GM23338 (cell line): ENCODE measurements at regions not wholly inside any gene's neighbourhood (a gene's known extent, or its start where the extent isn't known, plus 50 kb on each side); places are given as distances from the start of the nearest gene placed in this dataset.

Source experiments
- ATAC-seq: fragments of 200-7000 bp; cut with Tn5 transposase; 3 replicates; pipeline ENCODE4 v1.9.1; 2020
- DNase-seq: peaks from one replicate; pipeline ENCODE4 v3.0.0-alpha.2; 2015; ENCODE audit warnings: low spot score
- H2AFZ ChIP-seq: fragments of 200-600 bp; sonication (generic); 2 replicates; pipeline ENCODE4 v1.8.0; 2016; ENCODE audit warnings: antibody characterized with exemption, mild to moderate bottlenecking, moderate library complexity
- H3F3A ChIP-seq: fragments of 200-600 bp; sonication (generic); replicated peaks from 2 replicates; pipeline ENCODE4 v1.8.0; 2017; ENCODE audit warnings: antibody characterized with exemption, mixed run types, low read depth
- H3K27ac ChIP-seq: fragments of 200-600 bp; sonication (generic); 2 replicates; pipeline ENCODE4 v1.6.1; 2016; ENCODE audit warnings: low read depth
- H3K27me3 ChIP-seq: fragments of 200-600 bp; sonication (generic); 2 replicates; pipeline ENCODE4 v1.8.0; 2016; ENCODE audit warnings: mild to moderate bottlenecking, mixed run types, moderate library complexity; ENCODE audit not compliant: insufficient read depth
- H3K36me3 ChIP-seq: fragments of 200-600 bp; sonication (generic); 2 replicates; pipeline ENCODE4 v1.8.0; 2016; ENCODE audit warnings: mild to moderate bottlenecking; ENCODE audit not compliant: insufficient read depth
- H3K4me1 ChIP-seq: fragments of 200-600 bp; sonication (generic); 2 replicates; pipeline ENCODE4 v1.8.0; 2016; ENCODE audit warnings: mild to moderate bottlenecking, moderate library complexity; ENCODE audit not compliant: insufficient read depth
- H3K4me2 ChIP-seq: fragments of 200-600 bp; sonication (generic); 2 replicates; pipeline ENCODE4 v1.7.1; 2017; ENCODE audit warnings: mixed run types
- H3K4me3 ChIP-seq: fragments of 200-600 bp; sonication (generic); 2 replicates; pipeline ENCODE4 v1.6.1; 2016; ENCODE audit warnings: mixed run types
- H3K79me2 ChIP-seq: fragments of 200-600 bp; sonication (generic); replicated peaks from 2 replicates; pipeline ENCODE4 v1.8.0; 2017; ENCODE audit warnings: mild to moderate bottlenecking; ENCODE audit not compliant: insufficient read depth
- H3K9me2 ChIP-seq: fragments of 200-600 bp; sonication (generic); 2 replicates; pipeline ENCODE4 v1.8.0; 2017; ENCODE audit not compliant: insufficient read depth
- H4K20me1 ChIP-seq: fragments of 200-600 bp; sonication (generic); replicated peaks from 2 replicates; pipeline ENCODE4 v1.8.0; 2017; ENCODE audit warnings: mild to moderate bottlenecking; ENCODE audit not compliant: insufficient read depth
- H3K27ac Mint-ChIP-seq: 2 replicates; pipeline ENCODE4 v1.8.0; 2020; ENCODE audit warnings: inconsistent platforms, mild to moderate bottlenecking, moderate library complexity, mixed read lengths
- H3K27me3 Mint-ChIP-seq: 3 replicates; pipeline ENCODE4 v1.8.0; 2022; ENCODE audit warnings: low read depth, mild to moderate bottlenecking, moderate library complexity, mixed read lengths, inconsistent platforms; ENCODE audit not compliant: insufficient read depth, poor library complexity
- H3K36me3 Mint-ChIP-seq: 3 replicates; pipeline ENCODE4 v1.8.0; 2021; ENCODE audit warnings: low read depth, mild to moderate bottlenecking, inconsistent platforms, moderate library complexity, mixed read lengths
- H3K4me1 Mint-ChIP-seq: 3 replicates; pipeline ENCODE4 v1.8.0; 2020; ENCODE audit warnings: mild to moderate bottlenecking, inconsistent platforms, mixed read lengths
- H3K4me3 Mint-ChIP-seq: 3 replicates; pipeline ENCODE4 v1.8.0; 2021; ENCODE audit warnings: moderate library complexity, mild to moderate bottlenecking, inconsistent platforms, mixed read lengths
- H3K9me3 Mint-ChIP-seq: 3 replicates; pipeline ENCODE4 v1.8.0; 2020; ENCODE audit warnings: moderate library complexity, mild to moderate bottlenecking, inconsistent platforms, mixed read lengths
- CREB1 ChIP-seq: fragments of 250-450 bp; sonication (Bioruptor Pico); IDR thresholded peaks from 2 replicates; pipeline ENCODE4 v1.5.0; 2020; ENCODE audit warnings: low read depth, mild to moderate bottlenecking, moderate library complexity
- CTCF ChIP-seq, 2 experiments: fragments of 200-600 bp in 1 of 2; sonication (generic) in 1 of 2; conservative IDR thresholded peaks; 2 replicates each; pipeline versions ENCODE4 v1.5.1 to v1.6.1; 2016 to 2017; ENCODE audit warnings: antibody characterized with exemption in 2 of 2, low read depth in 2 of 2, mild to moderate bottlenecking in 2 of 2, moderate library complexity in 1 of 2
- ETS1 ChIP-seq: IDR thresholded peaks from 2 replicates; pipeline ENCODE4 v1.6.1; 2016; ENCODE audit warnings: antibody characterized with exemption
- EZH2 ChIP-seq: fragments of 200-600 bp; sonication (generic); IDR thresholded peaks from one replicate; pipeline ENCODE4 v1.8.0; 2017; ENCODE audit warnings: antibody characterized with exemption, mild to moderate bottlenecking, low read depth; ENCODE audit not compliant: unreplicated experiment
- EZH2phosphoT487 ChIP-seq: fragments of 200-600 bp; sonication (generic); IDR thresholded peaks from one replicate; pipeline ENCODE4 v1.8.1; 2018; ENCODE audit warnings: antibody characterized with exemption; ENCODE audit not compliant: unreplicated experiment
- JUNB ChIP-seq: IDR thresholded peaks from one replicate; pipeline ENCODE4 v1.6.1; 2016; ENCODE audit warnings: antibody characterized with exemption; ENCODE audit not compliant: unreplicated experiment
- NANOG ChIP-seq: IDR thresholded peaks from 2 replicates; pipeline ENCODE4 v1.6.1; 2016; ENCODE audit warnings: antibody characterized with exemption, borderline replicate concordance
- POLR2AphosphoS5 ChIP-seq: IDR thresholded peaks from 2 replicates; pipeline ENCODE4 v1.6.1; 2016; ENCODE audit warnings: antibody characterized with exemption, low read depth
- REST ChIP-seq: IDR thresholded peaks from one replicate; pipeline ENCODE4 v1.6.1; 2018; ENCODE audit warnings: antibody characterized with exemption; ENCODE audit not compliant: unreplicated experiment
- STAT1 ChIP-seq: IDR thresholded peaks from one replicate; pipeline ENCODE4 v1.6.1; 2016; ENCODE audit warnings: antibody characterized with exemption; ENCODE audit not compliant: unreplicated experiment
- ZNF114 ChIP-seq: fragments of 250-450 bp; sonication (Bioruptor Pico); IDR thresholded peaks from 2 replicates; pipeline ENCODE4 v1.5.0; 2020; ENCODE audit warnings: mild to moderate bottlenecking, moderate library complexity
- ZNF331 ChIP-seq: fragments of 250-450 bp; sonication (Bioruptor Pico); IDR thresholded peaks from 2 replicates; pipeline ENCODE4 v1.5.0; 2020; ENCODE audit warnings: low read depth, mild to moderate bottlenecking, moderate library complexity
- ZNF462 ChIP-seq: fragments of 250-450 bp; sonication (Bioruptor Pico); IDR thresholded peaks from 2 replicates; pipeline ENCODE4 v1.5.0; 2020; ENCODE audit warnings: mild to moderate bottlenecking, moderate library complexity

GRCh38 chr4:159702200-159702599 lies 599.3 kb downstream of the RAPGEF2 start:
- Histone ChIP-seq H3F3A (no peaks in the 10 kb centered on the region), H3K36me3 (no peaks in the 10 kb centered on the region), H3K27ac (no peak overlapping the region), H3K4me2 (no peak overlapping the region), H3K4me3 (no peak overlapping the region), H4K20me1 (no peaks in the 10 kb centered on the region), H3K79me2 (no peaks in the 10 kb centered on the region), H3K9me2 (peaks cover 8% of the 10 kb centered on the region; the same call in 1 of the 2 replicates), H2AFZ (no peak overlapping the region), H3K4me1 (no peaks in the 10 kb centered on the region), H3K27me3 (no peaks in the 10 kb centered on the region)
- peaks cover 7% of the 10 kb centered on the region for H3K27me3 Mint-ChIP-seq
- no peaks in the 10 kb centered on the region for H3K9me3 Mint-ChIP-seq
- no peak overlapping the region for H3K27ac Mint-ChIP-seq
- H3K4me1 Mint-ChIP-seq, result no peaks in the 10 kb centered on the region
- no peaks in the 10 kb centered on the region for H3K36me3 Mint-ChIP-seq
- no peak for ATAC-seq
- no peak for DNase-seq
- TF ChIP-seq EZH2phosphoT487, result no peak
- TF ChIP-seq EZH2, result no peak
- no peak for TF ChIP-seq ZNF462 (CRISPR knock-in tag)
- TF ChIP-seq REST, result no peak
- no peak for TF ChIP-seq NANOG
- no peak for TF ChIP-seq ZNF114
- no peak for TF ChIP-seq ZNF331 (CRISPR knock-in tag)
- no peak for TF ChIP-seq STAT1
- TF ChIP-seq CREB1, result no peak
- no peak for TF ChIP-seq CTCF (conservative IDR thresholded peaks at IDR 0.05; ENCODE audit: low read depth in 2 of 2)
- TF ChIP-seq JUNB, result no peak
- no peak for TF ChIP-seq ETS1
- no peak for TF ChIP-seq POLR2AphosphoS5
- no peak overlapping the region for H3K4me3 Mint-ChIP-seq
